Heart left ventricle (tissue), 16 donors: ENCODE measurements at regions not wholly inside any gene's neighbourhood (a gene's known extent, or its start where the extent isn't known, plus 50 kb on each side); places are given as distances from the start of the nearest gene placed in this dataset.

Source experiments
- ATAC-seq, 4 donors: fragments of 200-7000 bp; cut with Tn5 transposase; one replicate each; pipeline ENCODE4 v1.9.1; 2020 to 2022; ENCODE audit warnings: moderate library complexity in 4 of 4, mild to moderate bottlenecking in 3 of 4, moderate number of reproducible peaks in 1 of 4
- DNase-seq, 5 donors: peaks; one replicate each; pipeline ENCODE4 v3.0.0-alpha.2; 2020
- H3K27ac ChIP-seq, 12 donors: fragments of 200-600 bp; sonication (generic) in 4 of 12; one replicate each; pipeline versions ENCODE4 v1.5.0 to v1.8.0; 2016 to 2022; ENCODE audit warnings: mild to moderate bottlenecking in 2 of 12
- H3K27me3 ChIP-seq, 9 donors: fragments of 200-600 bp; sonication (generic) in 2 of 9; one replicate each; pipeline versions ENCODE4 v1.5.1 to v1.8.0; 2016 to 2022; ENCODE audit warnings: mild to moderate bottlenecking in 3 of 9
- H3K36me3 ChIP-seq, 9 donors: fragments of 200-600 bp; sonication (generic) in 2 of 9; one replicate each; pipeline versions ENCODE4 v1.5.0 to v1.8.0; 2018 to 2022; ENCODE audit warnings: mild to moderate bottlenecking in 2 of 9
- H3K4me1 ChIP-seq, 12 donors: fragments of 200-600 bp; sonication (generic) in 4 of 12; one replicate each; pipeline versions ENCODE4 v1.5.0 to v1.8.0; 2016 to 2022; ENCODE audit warnings: mild to moderate bottlenecking in 3 of 12
- H3K4me3 ChIP-seq, 12 donors: fragments of 200-600 bp; sonication (generic) in 4 of 12; one replicate each; pipeline versions ENCODE4 v1.5.0 to v1.8.0; 2017 to 2022; ENCODE audit warnings: mild to moderate bottlenecking in 9 of 12, moderate library complexity in 4 of 12
- H3K9me3 ChIP-seq, 12 donors: fragments of 200-600 bp; sonication (generic) in 4 of 12; one replicate each; pipeline versions ENCODE4 v1.5.0 to v1.8.0; 2016 to 2022; ENCODE audit warnings: mild to moderate bottlenecking in 1 of 12
- CTCF ChIP-seq, 12 donors: fragments of 200-600 bp; sonication (generic) in 4 of 12; IDR thresholded peaks; one replicate each; pipeline versions ENCODE4 v1.5.0 to v1.8.0; 2018 to 2022; ENCODE audit warnings: antibody characterized with exemption in 12 of 12, mild to moderate bottlenecking in 5 of 12
- POLR2A ChIP-seq, 2 donors: fragments of 450-650 bp; IDR thresholded peaks; one replicate each; pipeline ENCODE4 v1.6.1; 2017; ENCODE audit warnings: antibody characterized with exemption in 2 of 2, mild to moderate bottlenecking in 2 of 2, moderate library complexity in 2 of 2
- WGBS, 4 donors: extraction: QIAGEN DNeasy Blood & Tissue Kit in 2 of 4; methylation state at CpG; one replicate each; pipeline versions ENCODE4 v1.1.5 to v1.1.7; 2013 to 2018; 5-methylcytosine and 5-hydroxymethylcytosine counted together
- intact Hi-C, 10 donors: fragments of 100-400 bp; cut with DNase I; formaldehyde crosslinking; loops; one replicate each; pipeline versions ENCODE4 v1.11.1 to v1.14.2; 2022
- donor health status: ischemic (EF 13 %, LVEDD 7.1; RV severe dilation, severe dysfunction).
- donor health status: healthy with polysubstance abuse.
- donor health status: DM: no; HTN: yes; CAD: no.
- donor health status: DM: no; HTN: no; CAD: no.
- donor health status: ischemic (EF 25% LVEDD 6.9; RV normal size, moderate dysfunction).
- donor health status: ischemic (EF 25% LVEDD 5.7; RV mildly dilated, moderate dysfunction).
- donor health status: healthy.
- donor health status: DM: yes; HTN: yes; CAD: no.
- donor health status: ischemic (EF 35%, LVEDD 5.7; RV mildly dilated, moderate dysfunction).
- donor health status: nonischemic (EF 11% LVEDD 7.7; RV severe dilation, severe dysfunction).
- donor health status: DM: yes; HTN: yes; CAD: no.
- donor health status: PGD.
- donor health status: ischemic (EF 29% LVEDD 5.4; RV normal size, mild dysfunction).
- donor health status: nonischemic (EF 23%, LVEDD 6.1; RV moderate dilation, normal function).

GRCh38 chr3:112736805-112737566 lies 96.0 kb upstream of the CCDC80 start:
- Histone ChIP-seq H3K4me3 (no peak overlapping the region), H3K27me3 (no peaks in the 10 kb centered on the region), H3K27ac (no peak overlapping the region), H3K9me3 (no peaks in the 10 kb centered on the region), H3K4me1 (peaks cover 0 to 19% (median 0%) of the 10 kb centered on the region in 12 donors), H3K36me3 (no peaks in the 10 kb centered on the region)
- 75 to 81% (median 79%) methylated on average over 10 of the region's 10 CpGs for WGBS, 4 donors
- intact Hi-C loops, result loop anchor here (5.0 to 10.0 kb wide), 6 partner anchors 75 to 248 kb away; partner anchors contain the start of genes CD200R1 (in 5 of the 10) and CCDC80 (in 1 of the 10)
- no peak for DNase-seq
- no peak for ATAC-seq
- TF ChIP-seq CTCF (IDR thresholded peaks at IDR 0.05) (no peak), POLR2A (IDR thresholded peaks at IDR 0.05) (no peak)

- no peak for DNase-seq
- Histone ChIP-seq H3K4me3 (no peak overlapping the region), H3K4me1 (peaks cover 0 to 19% (median 0%) of the 10 kb centered on the region in 12 donors), H3K9me3 (no peaks in the 10 kb centered on the region), H3K27ac (no peak overlapping the region), H3K27me3 (no peaks in the 10 kb centered on the region), H3K36me3 (no peaks in the 10 kb centered on the region)
- no peak for TF ChIP-seq CTCF (IDR thresholded peaks at IDR 0.05)
- 72 to 77% (median 76%) methylated on average over 5 of the region's 5 CpGs for WGBS, 4 donors
- no peak for ATAC-seq
- intact Hi-C loops, result loop anchor here (5.0 to 10.0 kb wide), 6 partner anchors 76 to 248 kb away; partner anchors contain the start of genes CD200R1 (in 5 of the 10) and CCDC80 (in 1 of the 10)
Measured at GRCh38 chr3:112736386-112736785, 95.4 kb upstream of the CCDC80 start.

- Histone ChIP-seq H3K27ac (no peak overlapping the region), H3K27me3 (no peaks in the 10 kb centered on the region), H3K4me1 (peaks cover 0 to 19% (median 0%) of the 10 kb centered on the region in 12 donors), H3K4me3 (no peak overlapping the region), H3K36me3 (no peaks in the 10 kb centered on the region), H3K9me3 (no peaks in the 10 kb centered on the region)
- 79 to 86% (median 81%) methylated on average over 3 of the region's 3 CpGs for whole genome bisulfite sequencing, 4 donors
- intact Hi-C loops, result loop anchor here (5.0 to 10.0 kb wide), 6 partner anchors 76 to 249 kb away; partner anchors contain the start of genes CD200R1 (in 5 of the 10) and CCDC80 (in 1 of the 10)
- no peak for ATAC-seq
- TF ChIP-seq POLR2A (IDR thresholded peaks at IDR 0.05), result no peak
- no peak for TF ChIP-seq CTCF (IDR thresholded peaks at IDR 0.05)
- DNase-seq, result no peak
Measured at GRCh38 chr3:112735926-112736325, 95.0 kb upstream of the CCDC80 start.

- intact Hi-C loops, result loop anchor here (5.0 to 10.0 kb wide), 7 partner anchors 77 to 250 kb away; partner anchors contain the start of genes CD200R1 (in 6 of the 10) and CCDC80 (in 1 of the 10)
- TF ChIP-seq POLR2A (IDR thresholded peaks at IDR 0.05) (no peak), CTCF (IDR thresholded peaks at IDR 0.05) (peak; percentile 50 to 74 (median 62))
- Histone ChIP-seq H3K36me3 (no peaks in the 10 kb centered on the region), H3K4me1 (peaks cover 0 to 18% (median 0%) of the 10 kb centered on the region in 12 donors), H3K27ac (no peak overlapping the region), H3K27me3 (no peaks in the 10 kb centered on the region), H3K4me3 (no peak overlapping the region), H3K9me3 (no peaks in the 10 kb centered on the region)
- peak in 3 of 4 donors; percentile 51 to 76 (median 69) for ATAC-seq
- peak; percentile 35 to 51 (median 48) for DNase-seq
- WGBS, 4 donors, result 50 to 58% (median 54%) methylated on average over 11 to 12 of the region's 12 CpGs
Measured at GRCh38 chr3:112734736-112735350, 93.9 kb upstream of the CCDC80 start.
